Retinal pigment epithelial cell (primary cell): ENCODE measurements at regions not wholly inside any gene's neighbourhood (a gene's known extent, or its start where the extent isn't known, plus 50 kb on each side); places are given as distances from the start of the nearest gene placed in this dataset.

Source experiments
- DNase-seq: peaks from one replicate; pipeline ENCODE4 v3.0.0-alpha.2; 2010; ENCODE audit warnings: low read depth
- H3K4me3 ChIP-seq: 2 replicates; pipeline ENCODE4 v1.5.1; 2011; ENCODE audit warnings: mild to moderate bottlenecking, low read length, control low read depth, moderate library complexity
- CTCF ChIP-seq: conservative IDR thresholded peaks from 2 replicates; pipeline ENCODE4 v1.5.1; 2011; ENCODE audit warnings: low read depth, low read length, control low read depth, inconsistent platforms

- no peak overlapping the region for H3K4me3 ChIP-seq
- DNase-seq, result no peak
- TF ChIP-seq CTCF, result no peak
Observed at GRCh38 chr3:189563853-189564563, 67.2 kb upstream of the TP63 start.

- no peak for TF ChIP-seq CTCF
- no peak overlapping the region for H3K4me3 ChIP-seq
- DNase-seq, result no peak
Observed at GRCh38 chr3:189566550-189567130, 64.5 kb upstream of the TP63 start.

- no peak overlapping the region for H3K4me3 ChIP-seq
- TF ChIP-seq CTCF, result no peak
- DNase-seq, result no peak
Observed at GRCh38 chr3:189567322-189567721, 63.9 kb upstream of the TP63 start.

GRCh38 chr3:189567766-189568420 is 63.3 kb upstream of the TP63 start:
- no peak overlapping the region for H3K4me3 ChIP-seq
- TF ChIP-seq CTCF, result no peak
- DNase-seq, result no peak

GRCh38 chr3:189568961-189569360 is 62.2 kb upstream of the TP63 start:
- DNase-seq, result no peak
- H3K4me3 ChIP-seq, result no peak overlapping the region
- no peak for TF ChIP-seq CTCF

GRCh38 chr3:189569473-189569872 is 61.7 kb upstream of the TP63 start:
- TF ChIP-seq CTCF, result no peak
- no peak for DNase-seq
- no peak overlapping the region for H3K4me3 ChIP-seq

- TF ChIP-seq CTCF, result no peak
- DNase-seq, result no peak
- no peak overlapping the region for H3K4me3 ChIP-seq
Observed at GRCh38 chr3:189570916-189571315, 60.3 kb upstream of the TP63 start.
